ENCODE measurements at regions not wholly inside any gene's neighbourhood (a gene's known extent, or its start where the extent isn't known, plus 50 kb on each side); places are given as distances from the start of the nearest gene placed in this dataset.

DNA sequence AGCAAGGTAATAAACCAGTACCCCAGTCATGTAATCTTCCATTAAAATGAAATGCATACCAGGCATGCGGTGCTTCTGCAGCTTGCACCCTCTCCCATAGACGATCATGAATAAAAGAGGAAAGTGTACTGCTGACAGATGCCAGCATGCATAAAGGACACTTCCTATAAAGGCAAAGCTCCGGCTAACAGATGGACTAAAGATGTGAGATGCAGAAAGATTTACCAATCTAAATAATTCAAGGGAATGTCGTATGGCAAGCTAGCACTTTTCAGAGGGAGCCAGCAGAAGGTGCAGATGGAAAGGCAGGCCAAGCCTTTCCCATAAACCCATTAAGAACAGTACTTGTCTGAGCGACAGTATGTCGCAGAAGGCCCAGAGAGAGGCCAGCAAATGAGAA is 542.0 kb downstream of the NUF2 start:
- no peak overlapping the region for H3K4me3 ChIP-seq (ENCODE audit: low read depth, low read length)
- no peak overlapping the region for H3K27ac ChIP-seq
- TF ChIP-seq, protein P1, sequence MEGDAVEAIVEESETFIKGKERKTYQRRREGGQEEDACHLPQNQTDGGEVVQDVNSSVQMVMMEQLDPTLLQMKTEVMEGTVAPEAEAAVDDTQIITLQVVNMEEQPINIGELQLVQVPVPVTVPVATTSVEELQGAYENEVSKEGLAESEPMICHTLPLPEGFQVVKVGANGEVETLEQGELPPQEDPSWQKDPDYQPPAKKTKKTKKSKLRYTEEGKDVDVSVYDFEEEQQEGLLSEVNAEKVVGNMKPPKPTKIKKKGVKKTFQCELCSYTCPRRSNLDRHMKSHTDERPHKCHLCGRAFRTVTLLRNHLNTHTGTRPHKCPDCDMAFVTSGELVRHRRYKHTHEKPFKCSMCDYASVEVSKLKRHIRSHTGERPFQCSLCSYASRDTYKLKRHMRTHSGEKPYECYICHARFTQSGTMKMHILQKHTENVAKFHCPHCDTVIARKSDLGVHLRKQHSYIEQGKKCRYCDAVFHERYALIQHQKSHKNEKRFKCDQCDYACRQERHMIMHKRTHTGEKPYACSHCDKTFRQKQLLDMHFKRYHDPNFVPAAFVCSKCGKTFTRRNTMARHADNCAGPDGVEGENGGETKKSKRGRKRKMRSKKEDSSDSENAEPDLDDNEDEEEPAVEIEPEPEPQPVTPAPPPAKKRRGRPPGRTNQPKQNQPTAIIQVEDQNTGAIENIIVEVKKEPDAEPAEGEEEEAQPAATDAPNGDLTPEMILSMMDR (IDR thresholded peaks at IDR 0.05; ENCODE audit: low read depth, low read length, missing control alignments) = no peak
- H3K36me3 ChIP-seq (replicated peaks) = no peaks in the 10 kb centered on the region
- DNase-seq = no peak
- in situ Hi-C loops (cut with HindIII; ENCODE audit: low pct_ligation_motif_present, low sequenced_read_pairs) = no loop called here
- no peaks in the 10 kb centered on the region for H3K27me3 ChIP-seq (replicated peaks)

GRCh38 chr1:163864207-163864606 is 542.5 kb downstream of the NUF2 start:
- Histone ChIP-seq H3K36me3 (replicated peaks) (no peaks in the 10 kb centered on the region), H3K27me3 (replicated peaks) (no peaks in the 10 kb centered on the region), H3K4me3 (ENCODE audit: low read depth, low read length) (no peak overlapping the region), H3K27ac (no peak overlapping the region)
- DNase-seq = no peak
- TF ChIP-seq, protein P1 (IDR thresholded peaks at IDR 0.05; ENCODE audit: low read depth, low read length, missing control alignments) = no peak
- in situ Hi-C loops (cut with HindIII; ENCODE audit: low pct_ligation_motif_present, low sequenced_read_pairs) = no loop called here

- in situ Hi-C loops (cut with HindIII; ENCODE audit: low pct_ligation_motif_present, low sequenced_read_pairs) = no loop called here
- Histone ChIP-seq H3K27ac (no peak overlapping the region), H3K36me3 (replicated peaks) (no peaks in the 10 kb centered on the region), H3K27me3 (replicated peaks) (no peaks in the 10 kb centered on the region), H3K4me3 (ENCODE audit: low read depth, low read length) (no peak overlapping the region)
- no peak for DNase-seq
- TF ChIP-seq, protein P1 (IDR thresholded peaks at IDR 0.05; ENCODE audit: low read depth, low read length, missing control alignments) = no peak
Observed at GRCh38 chr1:163866564-163866963, 544.8 kb downstream of the NUF2 start.

GRCh38 chr1:163870666-163871065 is 548.9 kb downstream of the NUF2 start:
- in situ Hi-C loops (cut with HindIII; ENCODE audit: low pct_ligation_motif_present, low sequenced_read_pairs) = no loop called here
- Histone ChIP-seq H3K27ac (no peak overlapping the region), H3K36me3 (replicated peaks) (no peaks in the 10 kb centered on the region), H3K4me3 (ENCODE audit: low read depth, low read length) (no peak overlapping the region), H3K27me3 (replicated peaks) (no peaks in the 10 kb centered on the region)
- no peak for DNase-seq
- TF ChIP-seq, protein P1 (IDR thresholded peaks at IDR 0.05; ENCODE audit: low read depth, low read length, missing control alignments) = no peak

GRCh38 chr1:163872067-163872466 is 550.3 kb downstream of the NUF2 start:
- DNase-seq = no peak
- Histone ChIP-seq H3K27me3 (replicated peaks) (no peaks in the 10 kb centered on the region), H3K36me3 (replicated peaks) (no peaks in the 10 kb centered on the region), H3K4me3 (ENCODE audit: low read depth, low read length) (no peak overlapping the region), H3K27ac (no peak overlapping the region)
- TF ChIP-seq, protein P1 (IDR thresholded peaks at IDR 0.05; ENCODE audit: low read depth, low read length, missing control alignments) = no peak
- in situ Hi-C loops (cut with HindIII; ENCODE audit: low pct_ligation_motif_present, low sequenced_read_pairs) = no loop called here

DNA sequence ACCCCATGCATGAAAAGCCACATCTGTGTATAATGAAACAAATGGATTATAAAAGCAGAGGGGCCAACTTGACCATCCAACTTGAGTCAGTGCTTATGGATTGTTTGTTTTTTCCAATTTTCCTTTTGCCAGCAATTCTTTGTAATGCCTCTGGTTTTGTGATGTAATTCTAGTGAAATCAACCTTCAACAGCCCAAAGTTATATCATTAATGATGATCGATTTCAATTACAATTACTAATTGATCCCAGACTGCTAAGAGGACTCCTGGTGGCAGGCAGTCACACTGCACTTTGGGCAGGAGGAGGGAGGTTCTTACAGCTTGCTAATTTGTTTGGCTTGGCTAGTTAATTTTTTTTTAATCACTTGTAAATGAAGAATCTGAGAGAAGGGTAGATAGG is 552.3 kb downstream of the NUF2 start:
- no peak for DNase-seq

More for the DNA sequence above, 552.3 kb downstream of the NUF2 start:
- Histone ChIP-seq H3K4me3 (ENCODE audit: low read depth, low read length) (no peak overlapping the region), H3K27me3 (replicated peaks) (no peaks in the 10 kb centered on the region), H3K27ac (no peak overlapping the region), H3K36me3 (replicated peaks) (no peaks in the 10 kb centered on the region)
- in situ Hi-C loops (cut with HindIII; ENCODE audit: low pct_ligation_motif_present, low sequenced_read_pairs) = no loop called here
- TF ChIP-seq, protein P1 (IDR thresholded peaks at IDR 0.05; ENCODE audit: low read depth, low read length, missing control alignments) = peak; percentile 42
